HEK293 (cell line): ENCODE measurements at regions not wholly inside any gene's neighbourhood (a gene's known extent, or its start where the extent isn't known, plus 50 kb on each side); places are given as distances from the start of the nearest gene placed in this dataset.

ENCODE experiments used
- CTCF ChIA-PET: fragments of 350-600 bp; formaldehyde crosslinking; extraction: SDS; loops from one replicate; lab custom pipeline; 2021; ENCODE audit warnings: antibody characterized with exemption; lab: Yijun Ruan, JAX
- POLR2A ChIA-PET: fragments of 300-600 bp; formaldehyde crosslinking; extraction: SDS; loops from one replicate; lab custom pipeline; 2020; ENCODE audit warnings: antibody characterized with exemption, inconsistent platforms; lab: Yijun Ruan, JAX
- H3K27ac ChIP-seq: fragments of 200-500 bp; sonication (Bioruptor generic); 2 replicates; pipeline ENCODE4 v1.5.1; 2014; ENCODE audit warnings: low read depth, low read length, control low read depth, inconsistent platforms; ENCODE audit errors: extremely low read depth
- H3K36me3 ChIP-seq, 2 experiments: fragments of 200-500 bp in 1 of 2; sonication (Bioruptor generic) in 1 of 2; 1 replicate in 1 of 2; 2 replicates in 1 of 2; pipeline ENCODE4 v1.5.1; 2014 to 2017; ENCODE audit warnings: inconsistent platforms in 2 of 2, low read length in 2 of 2; ENCODE audit not compliant: control insufficient read depth in 2 of 2, insufficient read depth in 1 of 2
- H3K4me1 ChIP-seq: fragments of 200-500 bp; sonication (Bioruptor generic); 2 replicates; pipeline ENCODE4 v1.5.1; 2014; ENCODE audit warnings: mild to moderate bottlenecking, low read length, inconsistent platforms; ENCODE audit not compliant: control insufficient read depth, insufficient read depth
- H3K4me3 ChIP-seq: 2 replicates; pipeline ENCODE4 v1.5.1; 2011; ENCODE audit warnings: low read depth, mild to moderate bottlenecking, control low read depth, low read length, moderate library complexity
- H3K9me3 ChIP-seq: fragments of 200-500 bp; sonication (Bioruptor generic); 2 replicates; pipeline ENCODE4 v1.5.1; 2014; ENCODE audit warnings: low read depth, low read length, inconsistent platforms; ENCODE audit not compliant: control insufficient read depth, insufficient read depth
- BCL11B ChIP-seq: fragments of 450-650 bp; formaldehyde crosslinking; IDR thresholded peaks from 2 replicates; pipeline ENCODE4 v1.5.1; 2016; ENCODE audit warnings: low read depth, missing biosample characterization, missing genetic modification characterization
- MEIS1 ChIP-seq: sonication (generic); formaldehyde crosslinking; IDR thresholded peaks from 2 replicates; pipeline ENCODE4 v1.8.1; 2022; ENCODE audit warnings: missing genetic modification reagents, mild to moderate bottlenecking, borderline replicate concordance
- REPIN1 ChIP-seq: fragments of 450-650 bp; formaldehyde crosslinking; IDR thresholded peaks from 2 replicates; pipeline ENCODE4 v1.5.1; 2017; ENCODE audit warnings: missing biosample characterization, missing genetic modification characterization, low read depth
- TRIM28 ChIP-seq: IDR thresholded peaks from 2 replicates; pipeline ENCODE4 v1.6.1; 2011; ENCODE audit warnings: low read length, control low read depth, borderline replicate concordance
- YY2 ChIP-seq: fragments of 450-650 bp; formaldehyde crosslinking; IDR thresholded peaks from 2 replicates; pipeline ENCODE4 v1.5.1; 2016; ENCODE audit warnings: missing biosample characterization, missing genetic modification characterization
- ZNF10 ChIP-seq: fragments of 450-650 bp; formaldehyde crosslinking; IDR thresholded peaks from 2 replicates; pipeline ENCODE4 v1.5.1; 2017; ENCODE audit warnings: missing biosample characterization, missing genetic modification characterization
- ZNF221 ChIP-seq: fragments of 450-650 bp; formaldehyde crosslinking; IDR thresholded peaks from 2 replicates; pipeline ENCODE4 v1.5.1; 2017; ENCODE audit warnings: missing biosample characterization, missing genetic modification characterization, borderline replicate concordance
- ZNF416 ChIP-seq: fragments of 450-650 bp; formaldehyde crosslinking; IDR thresholded peaks from 2 replicates; pipeline ENCODE4 v1.5.1; 2016; ENCODE audit warnings: missing biosample characterization, missing genetic modification characterization
- ZNF560 ChIP-seq: fragments of 450-650 bp; formaldehyde crosslinking; IDR thresholded peaks from 2 replicates; pipeline ENCODE4 v1.5.1; 2017; ENCODE audit warnings: missing biosample characterization, missing genetic modification characterization, borderline replicate concordance
- ZNF626 ChIP-seq: fragments of 450-650 bp; sonication (Bioruptor Pico); formaldehyde crosslinking; IDR thresholded peaks from 2 replicates; pipeline ENCODE4 v1.5.1; 2018; ENCODE audit warnings: missing biosample characterization, missing genetic modification characterization, inconsistent platforms
- ZNF677 ChIP-seq: fragments of 450-650 bp; IDR thresholded peaks from 2 replicates; pipeline ENCODE4 v1.5.0; 2018; ENCODE audit warnings: missing biosample characterization, mild to moderate bottlenecking, missing genetic modification characterization, moderate library complexity
- ZNF704 ChIP-seq: fragments of 450-650 bp; formaldehyde crosslinking; IDR thresholded peaks from 2 replicates; pipeline ENCODE4 v1.5.1; 2016; ENCODE audit warnings: missing biosample characterization, missing genetic modification characterization
- ZNF76 ChIP-seq: fragments of 450-650 bp; formaldehyde crosslinking; IDR thresholded peaks from 2 replicates; pipeline ENCODE4; 2016; ENCODE audit warnings: low read depth, missing biosample characterization, missing genetic modification characterization, borderline replicate concordance
- ZNF768 ChIP-seq: fragments of 450-650 bp; formaldehyde crosslinking; IDR thresholded peaks from 2 replicates; pipeline ENCODE4 v1.5.1; 2018; ENCODE audit warnings: missing biosample characterization, mild to moderate bottlenecking, missing genetic modification characterization
- ZSCAN5A ChIP-seq: fragments of 450-650 bp; formaldehyde crosslinking; IDR thresholded peaks from 2 replicates; pipeline ENCODE4 v1.5.1; 2016; ENCODE audit warnings: missing biosample characterization, missing genetic modification characterization
- TF ChIP-seq, protein P1 (sequence below): fragments of 450-650 bp; formaldehyde crosslinking; IDR thresholded peaks from 2 replicates; pipeline ENCODE4 v1.5.1; 2017; ENCODE audit warnings: missing biosample characterization, missing genetic modification characterization
- TF ChIP-seq, protein P2 (sequence below): IDR thresholded peaks from 2 replicates; pipeline ENCODE4 v1.6.1; 2011; ENCODE audit warnings: mild to moderate bottlenecking, low read depth, low read length, borderline replicate concordance
- TF ChIP-seq, protein P3 (sequence below): fragments of 450-650 bp; formaldehyde crosslinking; IDR thresholded peaks from 2 replicates; pipeline ENCODE4 v1.5.1; 2016; ENCODE audit warnings: missing biosample characterization, missing genetic modification characterization, low read depth

DNA sequence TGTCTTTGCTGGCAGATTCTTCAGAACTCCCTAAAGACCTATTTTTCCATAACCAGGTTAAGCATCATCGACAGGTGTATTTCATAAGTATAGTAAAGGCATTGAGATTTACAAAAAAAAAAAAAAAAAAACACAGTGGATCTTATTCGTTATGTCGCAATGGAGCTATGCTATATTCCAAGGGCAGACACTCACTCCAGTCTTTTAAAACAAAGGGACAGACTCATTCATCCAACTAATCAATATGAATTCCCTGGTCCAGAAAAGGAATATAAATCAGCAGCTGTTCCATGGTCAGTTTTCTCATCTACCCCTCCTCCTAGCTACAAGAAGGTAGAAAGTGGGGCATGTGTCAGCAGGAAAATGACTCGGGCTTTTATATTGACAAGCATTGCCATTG is 97.7 kb upstream of the MON1B start:
- no peaks in the 10 kb centered on the region for H3K9me3 ChIP-seq
- H3K36me3 ChIP-seq, result no peaks in the 10 kb centered on the region
- CTCF ChIA-PET, result no interaction called here
- no peak overlapping the region for H3K27ac ChIP-seq
- TF ChIP-seq, protein P1, sequence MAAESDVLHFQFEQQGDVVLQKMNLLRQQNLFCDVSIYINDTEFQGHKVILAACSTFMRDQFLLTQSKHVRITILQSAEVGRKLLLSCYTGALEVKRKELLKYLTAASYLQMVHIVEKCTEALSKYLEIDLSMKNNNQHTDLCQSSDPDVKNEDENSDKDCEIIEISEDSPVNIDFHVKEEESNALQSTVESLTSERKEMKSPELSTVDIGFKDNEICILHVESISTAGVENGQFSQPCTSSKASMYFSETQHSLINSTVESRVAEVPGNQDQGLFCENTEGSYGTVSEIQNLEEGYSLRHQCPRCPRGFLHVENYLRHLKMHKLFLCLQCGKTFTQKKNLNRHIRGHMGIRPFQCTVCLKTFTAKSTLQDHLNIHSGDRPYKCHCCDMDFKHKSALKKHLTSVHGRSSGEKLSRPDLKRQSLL (tag by site-specific recombination), result no peak
- TF ChIP-seq ZNF768 (tag by site-specific recombination) (no peak), ZSCAN5A (tag by site-specific recombination) (no peak), BCL11B (no peak), ZNF416 (tag by site-specific recombination) (no peak), MEIS1 (CRISPR knock-in tag) (no peak), ZNF560 (tag by site-specific recombination) (no peak), ZNF10 (tag by site-specific recombination) (no peak), YY2 (no peak), ZNF704 (tag by site-specific recombination) (no peak), TRIM28 (no peak), ZNF626 (no peak), REPIN1 (no peak), ZNF677 (tag by site-specific recombination) (no peak), ZNF221 (tag by site-specific recombination) (no peak), ZNF76 (tag by site-specific recombination) (no peak)
- TF ChIP-seq, protein P2, sequence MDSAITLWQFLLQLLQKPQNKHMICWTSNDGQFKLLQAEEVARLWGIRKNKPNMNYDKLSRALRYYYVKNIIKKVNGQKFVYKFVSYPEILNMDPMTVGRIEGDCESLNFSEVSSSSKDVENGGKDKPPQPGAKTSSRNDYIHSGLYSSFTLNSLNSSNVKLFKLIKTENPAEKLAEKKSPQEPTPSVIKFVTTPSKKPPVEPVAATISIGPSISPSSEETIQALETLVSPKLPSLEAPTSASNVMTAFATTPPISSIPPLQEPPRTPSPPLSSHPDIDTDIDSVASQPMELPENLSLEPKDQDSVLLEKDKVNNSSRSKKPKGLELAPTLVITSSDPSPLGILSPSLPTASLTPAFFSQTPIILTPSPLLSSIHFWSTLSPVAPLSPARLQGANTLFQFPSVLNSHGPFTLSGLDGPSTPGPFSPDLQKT, result no peak
- TF ChIP-seq, protein P3, sequence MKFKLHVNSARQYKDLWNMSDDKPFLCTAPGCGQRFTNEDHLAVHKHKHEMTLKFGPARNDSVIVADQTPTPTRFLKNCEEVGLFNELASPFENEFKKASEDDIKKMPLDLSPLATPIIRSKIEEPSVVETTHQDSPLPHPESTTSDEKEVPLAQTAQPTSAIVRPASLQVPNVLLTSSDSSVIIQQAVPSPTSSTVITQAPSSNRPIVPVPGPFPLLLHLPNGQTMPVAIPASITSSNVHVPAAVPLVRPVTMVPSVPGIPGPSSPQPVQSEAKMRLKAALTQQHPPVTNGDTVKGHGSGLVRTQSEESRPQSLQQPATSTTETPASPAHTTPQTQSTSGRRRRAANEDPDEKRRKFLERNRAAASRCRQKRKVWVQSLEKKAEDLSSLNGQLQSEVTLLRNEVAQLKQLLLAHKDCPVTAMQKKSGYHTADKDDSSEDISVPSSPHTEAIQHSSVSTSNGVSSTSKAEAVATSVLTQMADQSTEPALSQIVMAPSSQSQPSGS (tag by site-specific recombination), result no peak
- no peak overlapping the region for H3K4me3 ChIP-seq
- no peaks in the 10 kb centered on the region for H3K4me1 ChIP-seq
- POLR2A ChIA-PET, result no interaction called here

DNA sequence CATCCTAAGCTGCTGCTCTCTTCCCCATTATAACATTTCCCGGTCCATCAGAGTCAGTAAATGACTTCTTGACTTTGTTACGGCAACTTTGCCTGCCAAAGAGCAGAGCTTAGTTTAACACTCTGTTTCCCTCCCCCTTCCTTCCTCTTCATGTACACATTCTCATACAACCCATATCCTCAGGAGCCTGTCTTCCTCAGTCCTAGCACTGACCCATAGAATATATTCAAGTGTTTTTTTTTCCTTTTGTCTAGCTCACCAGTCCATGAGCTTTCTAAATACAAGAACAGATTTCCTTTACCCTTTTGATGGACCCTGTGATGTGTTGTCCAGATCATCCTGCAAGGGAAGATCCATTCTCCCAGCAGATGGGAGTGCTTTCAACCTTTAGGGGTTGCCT is 97.0 kb upstream of the MON1B start:
- no peak overlapping the region for H3K27ac ChIP-seq
- ChIA-PET POLR2A (no interaction called here), CTCF (no interaction called here)
- no peaks in the 10 kb centered on the region for H3K9me3 ChIP-seq
- H3K4me1 ChIP-seq, result no peaks in the 10 kb centered on the region
- no peak for TF ChIP-seq ZNF221 (tag by site-specific recombination)
- no peaks in the 10 kb centered on the region for H3K36me3 ChIP-seq
- no peak overlapping the region for H3K4me3 ChIP-seq
